SK-N-MC (cell line): ENCODE measurements at regions not wholly inside any gene's neighbourhood (a gene's known extent, or its start where the extent isn't known, plus 50 kb on each side); places are given as distances from the start of the nearest gene placed in this dataset.

ENCODE experiments used
- EZH2 ChIP-seq: fragments of 200-600 bp; sonication (generic); IDR thresholded peaks from one replicate; pipeline ENCODE4 v1.6.1; 2017; ENCODE audit warnings: antibody characterized with exemption
- POLR2AphosphoS5 ChIP-seq: IDR thresholded peaks from 2 replicates; pipeline ENCODE4 v1.6.1; 2012; ENCODE audit warnings: mild to moderate bottlenecking, low read depth, low read length, borderline replicate concordance

DNA sequence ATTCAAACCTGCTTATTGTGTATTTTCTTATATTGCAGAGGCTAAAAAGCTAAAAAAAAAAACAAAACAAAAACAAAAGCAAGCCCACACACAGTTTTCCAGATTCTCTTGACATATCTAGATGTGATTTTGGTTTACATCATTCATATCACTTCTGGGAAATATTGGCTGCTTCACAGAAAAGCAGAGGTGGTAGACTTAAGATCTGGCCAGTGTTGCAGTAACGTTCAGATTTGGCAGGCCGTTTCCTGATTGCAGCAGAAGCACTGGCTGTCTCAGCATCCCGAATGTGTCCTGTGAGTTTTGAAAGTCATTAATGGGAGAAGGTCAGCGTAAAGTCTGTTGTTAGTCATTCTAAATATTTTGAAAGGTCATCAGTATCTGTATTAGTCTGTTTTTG, 2062.0 kb downstream of the ARAP2 start:
- TF ChIP-seq EZH2 (no peak), POLR2AphosphoS5 (no peak)
